ENCODE measurements at regions not wholly inside any gene's neighbourhood (a gene's known extent, or its start where the extent isn't known, plus 50 kb on each side); places are given as distances from the start of the nearest gene placed in this dataset.

DNA sequence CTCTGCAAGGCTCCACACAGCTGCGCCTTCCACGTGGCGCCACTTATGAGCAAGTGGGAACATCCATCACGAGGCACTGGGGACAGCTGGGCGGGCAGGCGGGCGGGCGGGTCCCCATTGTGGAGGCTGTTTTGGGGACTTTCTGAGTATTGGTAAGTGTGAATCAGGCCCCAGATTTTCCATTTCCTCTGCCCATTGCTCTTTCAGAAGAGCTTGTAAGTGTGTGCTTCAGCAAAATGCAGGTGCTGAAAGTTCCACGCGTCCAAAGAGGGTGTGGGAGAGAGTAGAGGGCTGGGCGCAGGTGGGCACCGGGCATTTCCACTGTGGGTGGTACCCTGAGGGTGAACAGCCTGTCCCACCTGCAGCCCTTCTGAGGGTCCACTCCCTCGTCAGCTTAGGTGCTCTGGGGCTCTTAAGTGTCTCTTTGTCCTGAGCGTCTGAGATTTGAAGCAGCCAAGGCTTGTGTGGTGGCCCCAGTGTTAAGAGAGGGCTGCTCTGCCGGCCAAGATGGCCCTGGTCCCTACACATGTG is 177.1 kb downstream of the RPLP1 start:
- TF ChIP-seq, protein P1, sequence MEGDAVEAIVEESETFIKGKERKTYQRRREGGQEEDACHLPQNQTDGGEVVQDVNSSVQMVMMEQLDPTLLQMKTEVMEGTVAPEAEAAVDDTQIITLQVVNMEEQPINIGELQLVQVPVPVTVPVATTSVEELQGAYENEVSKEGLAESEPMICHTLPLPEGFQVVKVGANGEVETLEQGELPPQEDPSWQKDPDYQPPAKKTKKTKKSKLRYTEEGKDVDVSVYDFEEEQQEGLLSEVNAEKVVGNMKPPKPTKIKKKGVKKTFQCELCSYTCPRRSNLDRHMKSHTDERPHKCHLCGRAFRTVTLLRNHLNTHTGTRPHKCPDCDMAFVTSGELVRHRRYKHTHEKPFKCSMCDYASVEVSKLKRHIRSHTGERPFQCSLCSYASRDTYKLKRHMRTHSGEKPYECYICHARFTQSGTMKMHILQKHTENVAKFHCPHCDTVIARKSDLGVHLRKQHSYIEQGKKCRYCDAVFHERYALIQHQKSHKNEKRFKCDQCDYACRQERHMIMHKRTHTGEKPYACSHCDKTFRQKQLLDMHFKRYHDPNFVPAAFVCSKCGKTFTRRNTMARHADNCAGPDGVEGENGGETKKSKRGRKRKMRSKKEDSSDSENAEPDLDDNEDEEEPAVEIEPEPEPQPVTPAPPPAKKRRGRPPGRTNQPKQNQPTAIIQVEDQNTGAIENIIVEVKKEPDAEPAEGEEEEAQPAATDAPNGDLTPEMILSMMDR (IDR thresholded peaks at IDR 0.05; ENCODE audit: insufficient read depth, low read depth, low read length, missing control alignments), result no peak
- no peak overlapping the region for H3K4me3 ChIP-seq (ENCODE audit: low read depth, low read length)
- no peak for DNase-seq (ENCODE audit: low read depth)

DNA sequence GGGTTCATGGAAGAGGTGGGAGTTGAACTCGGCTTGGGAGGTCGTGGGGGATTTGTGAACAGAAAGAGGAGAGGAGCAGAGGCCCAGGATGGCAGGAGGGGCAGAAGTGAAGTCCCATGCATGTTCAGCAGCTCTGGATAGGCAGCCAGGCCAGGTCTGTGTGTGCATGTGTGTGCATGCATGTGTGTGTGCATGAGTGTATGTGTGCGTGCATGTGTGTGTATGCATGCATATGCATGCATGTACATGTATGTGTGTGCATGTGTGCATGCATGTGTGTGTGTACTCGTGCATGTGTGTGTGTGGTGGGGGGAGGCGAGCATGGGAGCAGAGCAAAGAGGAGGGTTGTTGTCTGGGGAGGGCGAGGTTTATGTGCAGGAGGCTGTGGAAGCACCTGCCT is 178.4 kb downstream of the RPLP1 start:
- TF ChIP-seq, protein P1 (IDR thresholded peaks at IDR 0.05; ENCODE audit: insufficient read depth, low read depth, low read length, missing control alignments), result no peak
- no peak for DNase-seq (ENCODE audit: low read depth)
- H3K4me3 ChIP-seq (ENCODE audit: low read depth, low read length), result no peak overlapping the region

DNA sequence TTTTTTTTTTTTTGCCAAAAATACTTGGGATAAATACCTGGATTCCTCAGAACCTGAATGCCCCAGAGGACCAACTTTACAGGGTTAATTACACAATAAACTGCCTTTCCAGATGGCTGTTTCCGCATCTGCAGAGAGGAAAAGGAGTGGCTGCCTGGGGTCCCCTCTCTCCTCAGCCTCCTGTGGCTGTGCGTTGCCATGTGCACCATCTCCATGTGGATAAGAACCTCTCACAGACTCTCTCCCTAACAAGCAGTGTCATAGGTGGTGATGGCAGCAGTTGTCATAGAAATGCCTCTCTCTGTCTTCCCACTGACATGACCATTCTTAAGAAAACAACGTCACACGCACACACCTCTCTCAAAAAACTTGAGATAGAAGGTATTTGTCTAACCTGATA is 179.4 kb downstream of the RPLP1 start:
- no peak for DNase-seq (ENCODE audit: low read depth)
- no peak overlapping the region for H3K4me3 ChIP-seq (ENCODE audit: low read depth, low read length)
- TF ChIP-seq, protein P1 (IDR thresholded peaks at IDR 0.05; ENCODE audit: insufficient read depth, low read depth, low read length, missing control alignments), result no peak

DNA sequence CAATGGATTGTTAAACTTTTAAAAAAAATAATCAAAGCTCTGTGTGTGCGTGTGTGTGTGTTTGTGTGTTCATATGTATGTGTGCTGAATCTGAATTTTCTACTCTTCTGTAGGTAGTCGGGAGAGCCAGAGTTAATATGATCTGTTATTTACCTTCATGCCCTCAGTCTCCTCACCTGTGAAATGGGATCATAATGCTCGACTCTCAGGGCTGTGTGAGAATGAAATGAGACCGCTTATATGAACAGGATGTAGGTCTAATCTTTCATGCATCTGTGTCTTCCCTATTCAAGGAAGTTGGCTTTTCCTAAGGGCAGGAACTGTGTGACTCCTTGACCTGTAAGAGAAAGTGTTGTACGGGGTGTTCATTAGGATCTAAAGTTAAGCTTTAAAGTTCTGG is 182.2 kb downstream of the RPLP1 start:
- H3K4me3 ChIP-seq (ENCODE audit: low read depth, low read length), result no peak overlapping the region
- no peak for DNase-seq (ENCODE audit: low read depth)
- TF ChIP-seq, protein P1 (IDR thresholded peaks at IDR 0.05; ENCODE audit: insufficient read depth, low read depth, low read length, missing control alignments), result no peak

DNA sequence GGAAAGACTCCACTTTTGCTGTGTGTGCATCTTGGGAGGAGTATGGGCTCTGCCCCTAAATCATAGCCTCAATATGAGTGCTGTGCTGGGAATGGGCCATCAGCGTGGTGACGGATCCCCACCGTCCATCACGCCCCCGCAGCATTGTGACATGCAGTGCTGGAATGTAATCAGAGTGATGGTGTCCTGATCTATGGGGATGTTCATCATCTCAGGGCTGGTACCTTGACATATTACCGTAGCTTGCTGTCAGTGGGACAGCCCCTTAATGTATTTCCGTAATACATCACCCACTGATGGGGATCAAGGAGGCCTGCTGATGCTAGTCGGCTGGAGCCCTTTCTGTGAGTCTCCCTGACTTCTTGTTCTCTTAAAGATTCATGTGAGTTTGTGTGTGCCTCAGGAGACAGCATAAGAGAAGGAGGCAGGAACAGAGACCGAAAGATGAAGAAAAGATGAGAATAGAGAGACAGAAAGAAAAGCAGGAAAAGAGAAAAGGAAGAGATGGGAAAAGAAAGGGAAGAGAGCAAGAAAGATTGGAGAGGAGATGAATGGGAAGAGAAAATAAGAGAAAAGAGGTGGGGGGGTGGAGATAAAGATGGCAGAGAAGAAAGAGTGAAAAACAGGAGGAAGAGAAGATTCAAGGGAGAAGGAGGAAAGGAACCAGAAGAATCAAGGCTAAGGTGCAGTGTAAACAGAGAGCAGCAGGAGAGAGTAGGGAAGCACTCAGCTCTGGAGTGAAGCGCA is 183.7 kb downstream of the RPLP1 start:
- TF ChIP-seq, protein P1 (IDR thresholded peaks at IDR 0.05; ENCODE audit: insufficient read depth, low read depth, low read length, missing control alignments), result no peak
- H3K4me3 ChIP-seq (ENCODE audit: low read depth, low read length), result no peak overlapping the region

DNA sequence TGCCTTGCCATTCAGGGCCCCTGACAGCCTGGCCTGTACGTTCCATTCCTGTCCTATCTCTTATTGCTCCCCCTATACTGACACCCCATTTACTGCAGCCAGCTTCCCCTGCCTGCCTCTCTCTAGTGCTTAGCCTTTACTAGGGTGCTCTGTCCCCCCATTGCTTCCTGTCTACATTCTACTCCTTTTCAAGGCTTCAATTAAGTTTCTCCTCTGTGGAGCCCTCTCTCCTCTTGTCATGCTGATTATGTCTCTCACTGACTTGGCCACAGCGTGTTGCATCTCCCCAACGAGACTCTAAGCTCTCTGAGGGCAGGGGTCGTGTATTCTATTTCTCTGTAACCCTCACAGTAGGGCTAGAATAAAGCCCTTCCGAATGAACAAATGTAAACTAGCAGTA is 185.2 kb downstream of the RPLP1 start:
- TF ChIP-seq, protein P1 (IDR thresholded peaks at IDR 0.05; ENCODE audit: insufficient read depth, low read depth, low read length, missing control alignments), result no peak
- DNase-seq (ENCODE audit: low read depth), result no peak
- no peak overlapping the region for H3K4me3 ChIP-seq (ENCODE audit: low read depth, low read length)

More for the DNA sequence above, 183.7 kb downstream of the RPLP1 start:
- no peak for DNase-seq (ENCODE audit: low read depth)

DNA sequence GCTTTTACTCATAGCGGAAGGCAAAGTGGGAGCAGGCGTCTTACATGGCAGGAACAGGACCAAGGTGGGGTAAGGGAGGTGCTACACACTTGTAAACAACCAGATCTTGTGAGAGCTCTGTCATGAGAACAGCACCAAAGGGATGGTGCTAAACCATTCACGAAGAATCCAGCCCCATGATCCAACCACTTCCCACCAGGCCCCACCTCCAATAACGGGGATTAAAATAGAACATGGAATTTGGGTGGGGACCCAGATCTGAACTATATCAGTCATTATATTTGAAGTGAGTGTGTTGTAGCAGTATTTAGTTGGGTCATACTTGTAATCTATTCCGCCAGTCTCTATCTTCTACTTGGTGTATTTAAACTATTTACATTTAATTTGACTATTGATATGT is 190.9 kb downstream of the RPLP1 start:
- DNase-seq (ENCODE audit: low read depth), result no peak
- TF ChIP-seq, protein P1 (IDR thresholded peaks at IDR 0.05; ENCODE audit: insufficient read depth, low read depth, low read length, missing control alignments), result no peak
- H3K4me3 ChIP-seq (ENCODE audit: low read depth, low read length), result no peak overlapping the region

Data from GM12865 (cell line).